HCT116 (cell line): ENCODE measurements at regions not wholly inside any gene's neighbourhood (a gene's known extent, or its start where the extent isn't known, plus 50 kb on each side); places are given as distances from the start of the nearest gene placed in this dataset.

Source experiments
- ATAC-seq: fragments of 200-7000 bp; cut with Tn5 transposase; 2 replicates; pipeline ENCODE4 v1.9.1; 2020; ENCODE audit warnings: mild to moderate bottlenecking, moderate library complexity
- BruUV-seq: library from RNA; stranded (reverse); fragments of 400-500 nt; replicated peaks from 2 replicates; lab custom pipeline; 2021; lab: Mats Ljungman, UMichigan
- CTCF ChIA-PET: fragments of 300-600 bp; sonication (Branson Sonifier 250); formaldehyde crosslinking; loops from one replicate; lab custom pipeline; 2021; ENCODE audit warnings: antibody characterized with exemption; lab: Charles Lee
- POLR2A ChIA-PET: fragments of 300-600, 350-600 bp; sonication (Branson Sonifier 250); formaldehyde crosslinking; loops from one replicate; lab custom pipeline; 2021; ENCODE audit warnings: antibody characterized with exemption; lab: Charles Lee
- RAD21 ChIA-PET, 2 experiments: fragments of 300-600 bp; sonication (Branson Sonifier 250); formaldehyde crosslinking; loops; one replicate each; lab custom pipeline; 2023; ENCODE audit warnings: low total read pairs in 2 of 2; ENCODE audit not compliant: uncharacterized antibody in 2 of 2, unreplicated experiment in 2 of 2, low non-redundant PET in 1 of 2; lab: Charles Lee
- DNase-seq: peaks from one replicate; pipeline ENCODE4 v3.0.0-alpha.2; 2010; ENCODE audit warnings: low read depth, low spot score
- H2AFZ ChIP-seq: fragments of 200-600 bp; shearing (Covaris generic), sonication (generic); 2 replicates; pipeline ENCODE4 v1.6.1; 2017; ENCODE audit warnings: low read depth, mixed run types, mixed read lengths, antibody characterized with exemption, low read length; ENCODE audit not compliant: poor library complexity, severe bottlenecking
- H3K27ac ChIP-seq: 2 replicates; pipeline ENCODE4 v1.5.1; 2012; ENCODE audit warnings: low read depth, low read length
- H3K27me3 ChIP-seq: fragments of 200-600 bp; sonication (generic); 2 replicates; pipeline ENCODE4 v1.6.1; 2016; ENCODE audit warnings: mixed run types, low read length, mixed read lengths; ENCODE audit not compliant: insufficient read depth
- H3K36me3 ChIP-seq, 2 experiments: fragments of 200-500 bp in 1 of 2; fragments of 200-600 bp in 1 of 2; sonication (Bioruptor generic) in 1 of 2; sonication (generic) in 1 of 2; 2 replicates each; pipeline versions ENCODE4 v1.5.1 to v1.6.1; 2014 to 2016; ENCODE audit warnings: low read length in 2 of 2, inconsistent platforms in 1 of 2, mixed read lengths in 1 of 2, mixed run types in 1 of 2; ENCODE audit not compliant: insufficient read depth in 2 of 2, control insufficient read depth in 1 of 2
- H3K4me1 ChIP-seq, 2 experiments: fragments of 200-600 bp in 1 of 2; sonication (generic) in 1 of 2; 2 replicates each; pipeline versions ENCODE4 v1.5.1 to v1.6.1; 2012 to 2017; ENCODE audit warnings: low read length in 2 of 2, inconsistent platforms in 1 of 2, mild to moderate bottlenecking in 1 of 2, mixed read lengths in 1 of 2, mixed run types in 1 of 2, moderate library complexity in 1 of 2; ENCODE audit not compliant: insufficient read depth in 2 of 2, control insufficient read depth in 1 of 2
- H3K4me2 ChIP-seq: fragments of 200-600 bp; sonication (generic); 2 replicates; pipeline ENCODE4 v1.6.1; 2017; ENCODE audit warnings: mixed run types, low read length, mixed read lengths
- H3K4me3 ChIP-seq, 2 experiments: fragments of 200-600 bp in 1 of 2; sonication (generic) in 1 of 2; replicated peaks in 1 of 2; 2 replicates each; pipeline ENCODE4 v1.5.1; 2011 to 2016; ENCODE audit warnings: low read length in 2 of 2, control low read depth in 1 of 2, low read depth in 1 of 2, mild to moderate bottlenecking in 1 of 2, mixed read lengths in 1 of 2, mixed run types in 1 of 2
- H3K79me2 ChIP-seq: fragments of 200-600 bp; sonication (generic); 2 replicates; pipeline ENCODE4 v1.6.1; 2017; ENCODE audit warnings: mild to moderate bottlenecking, mixed run types, low read length, moderate library complexity, mixed read lengths; ENCODE audit not compliant: insufficient read depth
- H3K9ac ChIP-seq: fragments of 200-600 bp; sonication (generic); 2 replicates; pipeline ENCODE4 v1.6.1; 2016; ENCODE audit warnings: low read length, mixed read lengths
- H3K9me2 ChIP-seq: fragments of 200-600 bp; sonication (generic), shearing (Covaris generic); 2 replicates; pipeline ENCODE4 v1.6.1; 2017; ENCODE audit warnings: mixed run types, mild to moderate bottlenecking, moderate library complexity; ENCODE audit not compliant: insufficient read depth
- H3K9me3 ChIP-seq, 2 experiments: fragments of 200-500 bp in 1 of 2; fragments of 200-600 bp in 1 of 2; sonication (Bioruptor generic) in 1 of 2; sonication (generic) in 1 of 2; 2 replicates each; pipeline ENCODE4 v1.6.1; 2014 to 2017; ENCODE audit warnings: low read length in 2 of 2, mixed read lengths in 2 of 2, inconsistent platforms in 1 of 2, low read depth in 1 of 2, mild to moderate bottlenecking in 1 of 2, mixed run types in 1 of 2, moderate library complexity in 1 of 2; ENCODE audit not compliant: control insufficient read depth in 1 of 2, insufficient read depth in 1 of 2
- H4K20me1 ChIP-seq: fragments of 200-600 bp; sonication (generic), shearing (Covaris generic); 2 replicates; pipeline ENCODE4 v1.6.1; 2017; ENCODE audit warnings: mixed run types, mild to moderate bottlenecking, moderate library complexity; ENCODE audit not compliant: insufficient read depth
- ATF3 ChIP-seq: IDR thresholded peaks from 2 replicates; pipeline ENCODE4 v1.6.1; 2012
- CBX3 ChIP-seq: IDR thresholded peaks from 2 replicates; pipeline ENCODE4 v1.6.1; 2012; ENCODE audit warnings: low read depth
- EGR1 ChIP-seq: IDR thresholded peaks from 2 replicates; pipeline ENCODE4 v1.6.1; 2012; ENCODE audit warnings: low read depth
- ELF1 ChIP-seq: IDR thresholded peaks from 2 replicates; pipeline ENCODE4 v1.6.1; 2012; ENCODE audit warnings: low read depth, borderline replicate concordance
- EZH2 ChIP-seq: fragments of 200-600 bp; sonication (generic); IDR thresholded peaks from 2 replicates; pipeline ENCODE4 v1.6.1; 2017; ENCODE audit warnings: antibody characterized with exemption, mixed run types
- EZH2phosphoT487 ChIP-seq: fragments of 200-600 bp; IDR thresholded peaks from 2 replicates; pipeline ENCODE4 v1.6.1; 2018; ENCODE audit warnings: antibody characterized with exemption, borderline replicate concordance
- FOSL1 ChIP-seq: IDR thresholded peaks from 2 replicates; pipeline ENCODE4 v1.6.1; 2012; ENCODE audit warnings: low read depth
- POLR2A ChIP-seq: IDR thresholded peaks from 2 replicates; pipeline ENCODE4 v1.7.0; 2011; ENCODE audit warnings: borderline replicate concordance; ENCODE audit not compliant: insufficient read depth, insufficient read length; ENCODE audit errors: extremely low read depth
- RAD21 ChIP-seq: IDR thresholded peaks from 2 replicates; pipeline ENCODE4 v1.6.1; 2012; ENCODE audit warnings: low read depth, mild to moderate bottlenecking
- SIN3A ChIP-seq: IDR thresholded peaks from 2 replicates; pipeline ENCODE4 v1.6.1; 2012; ENCODE audit warnings: low read depth
- SRF ChIP-seq: IDR thresholded peaks from 2 replicates; pipeline ENCODE4 v1.6.1; 2012; ENCODE audit warnings: low read depth
- YY1 ChIP-seq: IDR thresholded peaks from 2 replicates; pipeline ENCODE4 v1.6.1; 2011; ENCODE audit warnings: low read length, low read depth, moderate library complexity, mild to moderate bottlenecking; ENCODE audit not compliant: insufficient replicate concordance; ENCODE audit errors: extremely low read depth
- ZFX ChIP-seq: fragments of 450-650 bp; IDR thresholded peaks from 2 replicates; pipeline ENCODE4 v1.6.1; 2017
- ZNF274 ChIP-seq: fragments of 200-500 bp; sonication (Bioruptor generic); IDR thresholded peaks from 2 replicates; pipeline ENCODE4 v1.6.1; 2014; ENCODE audit warnings: mild to moderate bottlenecking, low read depth, low read length, inconsistent platforms
- intact Hi-C: fragments of 100-400 bp; cut with micrococcal nuclease; formaldehyde crosslinking; loops from 2 replicates; pipeline ENCODE4 v1.10.0; 2022
- TF ChIP-seq, protein P1 (sequence below): IDR thresholded peaks from 2 replicates; pipeline ENCODE4 v1.6.1; 2012; ENCODE audit warnings: low read depth
- TF ChIP-seq, protein P2 (sequence below): IDR thresholded peaks from 2 replicates; pipeline ENCODE4 v1.6.1; 2012

DNA sequence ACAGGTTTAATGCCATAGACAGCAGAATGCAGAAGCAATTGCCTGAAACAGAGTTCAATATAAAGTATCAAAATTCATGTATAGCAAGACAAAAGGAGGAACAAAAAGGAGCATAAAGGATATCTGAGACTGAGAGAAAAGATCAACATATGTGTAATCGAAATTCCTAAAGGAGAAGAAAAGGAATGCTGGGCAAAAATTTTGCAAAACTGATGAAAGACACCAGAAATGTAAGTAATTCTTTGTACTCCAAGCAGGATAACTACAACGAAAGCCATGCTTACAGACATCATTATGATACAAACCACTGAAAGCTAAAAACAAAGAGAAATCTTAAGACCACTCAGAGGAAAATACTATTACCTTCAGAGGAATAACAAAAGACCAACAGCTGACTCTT, 72.8 kb upstream of the MTAP start:
- Histone ChIP-seq H3K4me2 (no peak overlapping the region), H3K9me2 (no peaks in the 10 kb centered on the region)
- CTCF ChIA-PET, result no interaction called here

GRCh38 chr9:21730899-21731298, 71.5 kb upstream of the MTAP start:
- Histone ChIP-seq H3K36me3 (no peaks in the 10 kb centered on the region), H4K20me1 (no peaks in the 10 kb centered on the region), H3K9me3 (peaks cover 0 to 4% of the 10 kb centered on the region in 2 experiments; a peak in 1 of 4 replicates), H3K9me2 (no peaks in the 10 kb centered on the region), H2AFZ (no peak overlapping the region), H3K9ac (no peak overlapping the region), H3K27ac (no peak overlapping the region), H3K4me3 (no peak overlapping the region), H3K4me2 (no peak overlapping the region; the same call in 1 of the 2 replicates), H3K27me3 (no peaks in the 10 kb centered on the region), H3K4me1 (peaks cover 11 to 17% of the 10 kb centered on the region in 2 experiments; a peak in 3 of 4 replicates), H3K79me2 (no peaks in the 10 kb centered on the region)
- RAD21 ChIA-PET, result no interaction called here
- POLR2A ChIA-PET, result no interaction called here
- intact Hi-C loops, result no loop called here
- no peak for TF ChIP-seq YY1
- TF ChIP-seq RAD21, result no peak
- no peak for TF ChIP-seq EGR1
- TF ChIP-seq ATF3, result no peak
- no peak for TF ChIP-seq EZH2phosphoT487
- TF ChIP-seq ZNF274, result no peak
- no peak for TF ChIP-seq SIN3A
- no peak for TF ChIP-seq SRF
- TF ChIP-seq CBX3, result no peak
- no peak for TF ChIP-seq EZH2
- no peak for TF ChIP-seq ZFX
- TF ChIP-seq, protein P1, sequence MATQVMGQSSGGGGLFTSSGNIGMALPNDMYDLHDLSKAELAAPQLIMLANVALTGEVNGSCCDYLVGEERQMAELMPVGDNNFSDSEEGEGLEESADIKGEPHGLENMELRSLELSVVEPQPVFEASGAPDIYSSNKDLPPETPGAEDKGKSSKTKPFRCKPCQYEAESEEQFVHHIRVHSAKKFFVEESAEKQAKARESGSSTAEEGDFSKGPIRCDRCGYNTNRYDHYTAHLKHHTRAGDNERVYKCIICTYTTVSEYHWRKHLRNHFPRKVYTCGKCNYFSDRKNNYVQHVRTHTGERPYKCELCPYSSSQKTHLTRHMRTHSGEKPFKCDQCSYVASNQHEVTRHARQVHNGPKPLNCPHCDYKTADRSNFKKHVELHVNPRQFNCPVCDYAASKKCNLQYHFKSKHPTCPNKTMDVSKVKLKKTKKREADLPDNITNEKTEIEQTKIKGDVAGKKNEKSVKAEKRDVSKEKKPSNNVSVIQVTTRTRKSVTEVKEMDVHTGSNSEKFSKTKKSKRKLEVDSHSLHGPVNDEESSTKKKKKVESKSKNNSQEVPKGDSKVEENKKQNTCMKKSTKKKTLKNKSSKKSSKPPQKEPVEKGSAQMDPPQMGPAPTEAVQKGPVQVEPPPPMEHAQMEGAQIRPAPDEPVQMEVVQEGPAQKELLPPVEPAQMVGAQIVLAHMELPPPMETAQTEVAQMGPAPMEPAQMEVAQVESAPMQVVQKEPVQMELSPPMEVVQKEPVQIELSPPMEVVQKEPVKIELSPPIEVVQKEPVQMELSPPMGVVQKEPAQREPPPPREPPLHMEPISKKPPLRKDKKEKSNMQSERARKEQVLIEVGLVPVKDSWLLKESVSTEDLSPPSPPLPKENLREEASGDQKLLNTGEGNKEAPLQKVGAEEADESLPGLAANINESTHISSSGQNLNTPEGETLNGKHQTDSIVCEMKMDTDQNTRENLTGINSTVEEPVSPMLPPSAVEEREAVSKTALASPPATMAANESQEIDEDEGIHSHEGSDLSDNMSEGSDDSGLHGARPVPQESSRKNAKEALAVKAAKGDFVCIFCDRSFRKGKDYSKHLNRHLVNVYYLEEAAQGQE, result no peak
- TF ChIP-seq ELF1, result no peak
- TF ChIP-seq, protein P2, sequence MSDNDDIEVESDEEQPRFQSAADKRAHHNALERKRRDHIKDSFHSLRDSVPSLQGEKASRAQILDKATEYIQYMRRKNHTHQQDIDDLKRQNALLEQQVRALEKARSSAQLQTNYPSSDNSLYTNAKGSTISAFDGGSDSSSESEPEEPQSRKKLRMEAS, result no peak
- no peak for TF ChIP-seq FOSL1
- no peak for ATAC-seq
- CTCF ChIA-PET, result no interaction called here
- DNase-seq, result no peak
- no TSS peak for BruUV-seq

More for the DNA sequence above, 72.8 kb upstream of the MTAP start:
- Histone ChIP-seq H3K9me3 (no peaks in the 10 kb centered on the region), H3K27ac (no peak overlapping the region; the same call in 1 of the 2 replicates), H2AFZ (no peak overlapping the region), H3K4me1 (peaks cover 11 to 17% of the 10 kb centered on the region in 2 experiments; a peak in 3 of 4 replicates), H3K36me3 (no peaks in the 10 kb centered on the region), H3K79me2 (no peaks in the 10 kb centered on the region), H3K4me3 (no peak overlapping the region), H4K20me1 (no peaks in the 10 kb centered on the region), H3K27me3 (no peaks in the 10 kb centered on the region), H3K9ac (no peak overlapping the region)
- RAD21 ChIA-PET, result no interaction called here
- intact Hi-C loops, result no loop called here
- POLR2A ChIA-PET, result no interaction called here
- TF ChIP-seq ZNF274, result no peak
- TF ChIP-seq POLR2A, result no peak
- TF ChIP-seq ELF1, result no peak
- no peak for ATAC-seq
- DNase-seq, result no peak
- no TSS peak for BruUV-seq
